GM12873 (cell line): ENCODE measurements at regions not wholly inside any gene's neighbourhood (a gene's known extent, or its start where the extent isn't known, plus 50 kb on each side); places are given as distances from the start of the nearest gene placed in this dataset.

ENCODE experiments used
- TF ChIP-seq, protein P1 (sequence below): IDR thresholded peaks from 2 replicates; pipeline ENCODE4 v1.5.1; 2012; ENCODE audit warnings: low read depth, mild to moderate bottlenecking, moderate library complexity, low read length, control low read depth; ENCODE audit not compliant: insufficient read depth; ENCODE audit errors: missing control alignments

DNA sequence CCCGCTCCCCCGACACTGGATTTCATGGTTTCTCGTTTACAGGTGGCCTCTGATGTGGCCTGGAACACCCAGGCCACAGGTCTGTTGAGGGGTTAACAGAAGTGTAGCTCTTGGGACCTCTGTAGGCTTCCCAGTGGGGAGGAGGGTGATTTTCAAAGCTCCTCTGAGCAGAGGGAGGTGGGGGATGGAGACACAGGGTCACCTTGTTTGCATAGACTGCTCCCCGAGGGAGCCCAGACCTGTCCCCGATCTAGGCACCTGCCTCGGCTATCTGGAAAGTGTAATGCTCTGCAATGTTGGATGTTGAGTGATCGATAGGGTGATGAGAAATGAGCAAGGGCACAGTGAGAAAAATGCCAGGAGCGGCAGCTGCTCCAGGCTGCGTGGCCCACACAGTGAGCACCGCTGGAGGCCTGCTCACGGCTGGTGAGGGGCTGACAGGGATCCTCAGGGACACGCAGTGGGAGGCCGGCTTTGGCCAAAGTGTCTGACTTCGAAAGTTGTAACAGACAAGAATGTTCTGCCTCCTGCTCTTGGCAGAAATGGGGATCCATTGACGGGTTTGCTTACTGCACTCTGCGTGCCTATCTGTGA, 594.1 kb downstream of the BRD1 start:
- TF ChIP-seq, protein P1, sequence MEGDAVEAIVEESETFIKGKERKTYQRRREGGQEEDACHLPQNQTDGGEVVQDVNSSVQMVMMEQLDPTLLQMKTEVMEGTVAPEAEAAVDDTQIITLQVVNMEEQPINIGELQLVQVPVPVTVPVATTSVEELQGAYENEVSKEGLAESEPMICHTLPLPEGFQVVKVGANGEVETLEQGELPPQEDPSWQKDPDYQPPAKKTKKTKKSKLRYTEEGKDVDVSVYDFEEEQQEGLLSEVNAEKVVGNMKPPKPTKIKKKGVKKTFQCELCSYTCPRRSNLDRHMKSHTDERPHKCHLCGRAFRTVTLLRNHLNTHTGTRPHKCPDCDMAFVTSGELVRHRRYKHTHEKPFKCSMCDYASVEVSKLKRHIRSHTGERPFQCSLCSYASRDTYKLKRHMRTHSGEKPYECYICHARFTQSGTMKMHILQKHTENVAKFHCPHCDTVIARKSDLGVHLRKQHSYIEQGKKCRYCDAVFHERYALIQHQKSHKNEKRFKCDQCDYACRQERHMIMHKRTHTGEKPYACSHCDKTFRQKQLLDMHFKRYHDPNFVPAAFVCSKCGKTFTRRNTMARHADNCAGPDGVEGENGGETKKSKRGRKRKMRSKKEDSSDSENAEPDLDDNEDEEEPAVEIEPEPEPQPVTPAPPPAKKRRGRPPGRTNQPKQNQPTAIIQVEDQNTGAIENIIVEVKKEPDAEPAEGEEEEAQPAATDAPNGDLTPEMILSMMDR, result no peak

DNA sequence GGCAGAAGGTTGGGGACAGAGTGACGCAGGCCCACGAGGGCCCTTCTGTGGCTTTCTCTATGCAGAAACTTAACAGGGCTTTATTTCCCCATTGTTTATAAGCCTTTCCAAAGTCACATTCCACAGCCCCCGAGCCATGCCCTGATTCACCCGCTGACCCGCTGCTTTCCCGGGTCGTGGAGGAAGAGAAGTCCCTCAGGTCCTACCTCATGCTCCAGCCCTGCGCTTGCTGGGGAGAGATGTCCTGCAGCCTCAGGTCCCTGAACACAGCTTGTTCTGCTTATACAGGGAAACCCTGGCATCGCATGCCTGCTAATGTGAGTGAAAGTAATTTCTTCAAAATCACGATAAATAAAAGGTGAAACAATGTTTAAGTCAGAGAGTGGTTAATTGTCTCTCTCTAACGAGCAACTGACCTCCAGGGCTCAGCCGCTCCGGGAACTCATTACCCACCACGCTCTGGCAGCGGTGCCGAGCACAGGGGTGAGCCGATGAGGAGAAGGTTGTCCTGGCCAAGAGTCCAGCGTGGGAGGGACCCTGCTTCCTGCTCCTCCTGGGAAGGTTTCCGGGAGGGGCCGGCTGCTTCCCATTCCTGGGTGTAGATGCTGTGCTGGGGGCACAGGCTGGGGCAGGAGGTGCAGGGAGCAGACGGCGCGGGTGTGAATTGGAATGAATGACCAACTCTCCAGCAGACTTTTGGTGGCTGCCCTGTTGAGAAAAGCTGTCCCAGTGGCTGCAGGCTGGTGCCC, 595.2 kb downstream of the BRD1 start:
- TF ChIP-seq, protein P1, result no peak

DNA sequence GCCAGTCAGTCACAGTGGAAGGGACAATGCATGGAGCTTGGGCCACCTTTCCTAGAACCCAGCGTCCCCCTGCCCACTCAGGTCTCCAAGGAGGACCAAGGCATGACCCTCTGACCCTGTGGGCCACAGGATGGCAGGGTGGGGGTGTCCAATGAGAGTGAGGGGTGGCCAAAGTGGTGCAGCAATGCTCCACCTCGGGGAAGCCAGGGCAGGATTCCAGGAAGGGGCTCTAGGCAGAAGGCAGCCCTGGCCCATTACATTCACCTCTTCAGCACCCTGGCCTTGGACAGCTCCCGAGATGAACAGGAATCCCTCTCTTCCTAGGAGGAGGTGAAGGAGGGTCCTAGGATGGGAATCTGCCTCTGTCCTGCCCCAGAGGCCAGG, 597.5 kb downstream of the BRD1 start:
- TF ChIP-seq, protein P1, result no peak

DNA sequence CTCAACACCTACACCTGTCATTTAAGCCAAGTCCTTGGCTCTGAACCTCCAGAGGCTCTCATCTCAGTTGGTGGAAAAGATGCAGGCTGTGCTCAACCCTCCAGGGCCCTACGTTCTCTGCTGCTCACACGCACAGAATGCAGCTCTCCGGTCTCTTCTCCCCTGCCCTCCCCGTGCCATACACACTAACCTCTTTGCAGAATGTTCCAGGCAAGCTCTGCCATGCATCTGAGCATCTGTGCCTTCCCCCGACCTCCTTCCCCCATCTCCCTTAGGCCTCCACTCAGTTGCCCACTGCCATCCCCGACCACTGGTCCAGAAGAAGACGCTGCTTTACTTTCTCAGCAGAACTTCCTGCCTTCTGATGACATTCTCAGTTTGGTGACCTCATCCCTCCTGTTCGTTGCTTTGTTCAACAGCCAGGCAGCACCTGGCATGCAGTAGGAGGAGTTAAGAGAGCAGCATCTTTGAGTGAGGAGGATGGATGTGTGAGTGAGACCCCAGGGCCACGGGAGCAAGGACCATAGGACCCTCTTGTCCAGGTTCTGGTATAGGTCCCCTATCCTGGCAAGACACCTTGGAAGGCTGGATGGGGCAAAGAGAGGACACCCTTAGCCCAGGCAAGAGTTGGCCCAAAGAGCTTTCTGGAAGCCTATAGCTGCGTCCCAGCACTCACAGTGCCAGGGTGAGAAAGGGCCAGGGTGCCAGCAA, 598.0 kb downstream of the BRD1 start:
- TF ChIP-seq, protein P1, result no peak

DNA sequence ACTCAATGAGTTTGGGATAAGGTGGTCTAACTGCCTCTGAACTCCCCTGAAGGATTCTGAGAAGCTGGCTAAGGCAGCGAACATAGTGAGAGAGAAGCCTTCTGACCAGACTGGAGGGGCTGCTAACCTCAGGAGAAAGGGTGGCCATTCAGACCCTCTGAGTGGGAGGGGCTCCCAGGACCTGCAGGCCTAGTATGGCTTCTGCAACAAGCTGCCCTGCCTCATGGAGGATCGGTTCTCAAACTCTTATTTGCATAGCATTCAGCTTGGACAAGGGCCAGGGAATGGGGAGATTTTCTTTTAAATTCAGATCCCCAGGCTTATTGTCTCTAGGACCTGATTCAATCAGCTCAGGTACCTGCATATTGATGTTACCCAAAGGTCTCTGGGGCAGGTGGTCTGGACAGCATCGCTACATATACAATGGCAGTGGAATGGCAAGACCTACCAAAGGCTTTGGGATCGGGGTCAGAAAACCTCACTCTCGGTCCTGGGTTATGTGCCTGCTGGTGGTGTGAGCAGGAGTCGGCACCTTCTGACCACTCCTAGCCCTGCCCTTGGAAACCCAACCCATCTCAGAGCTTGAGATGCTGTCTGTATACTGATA, 599.1 kb downstream of the BRD1 start:
- TF ChIP-seq, protein P1, result no peak

DNA sequence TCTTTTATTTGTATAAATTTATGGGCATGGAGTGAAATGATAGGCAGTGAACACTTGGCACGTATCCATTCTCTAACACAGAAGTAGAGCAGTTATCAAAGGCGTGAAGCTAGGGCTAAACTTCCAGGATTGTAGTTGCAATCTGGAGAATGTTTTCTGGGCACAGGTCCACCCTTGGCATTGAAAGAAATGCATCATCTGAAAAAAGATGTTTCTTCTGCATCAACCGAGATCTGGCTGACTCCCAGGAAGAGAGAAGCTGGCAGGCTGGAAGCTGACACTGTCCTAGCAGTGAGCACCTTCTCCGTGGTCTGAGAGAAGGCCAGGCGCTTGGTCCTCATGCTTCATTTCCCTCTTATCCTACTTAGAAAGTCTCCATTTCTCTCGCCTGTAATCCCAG, 600.0 kb downstream of the BRD1 start:
- TF ChIP-seq, protein P1, result no peak

DNA sequence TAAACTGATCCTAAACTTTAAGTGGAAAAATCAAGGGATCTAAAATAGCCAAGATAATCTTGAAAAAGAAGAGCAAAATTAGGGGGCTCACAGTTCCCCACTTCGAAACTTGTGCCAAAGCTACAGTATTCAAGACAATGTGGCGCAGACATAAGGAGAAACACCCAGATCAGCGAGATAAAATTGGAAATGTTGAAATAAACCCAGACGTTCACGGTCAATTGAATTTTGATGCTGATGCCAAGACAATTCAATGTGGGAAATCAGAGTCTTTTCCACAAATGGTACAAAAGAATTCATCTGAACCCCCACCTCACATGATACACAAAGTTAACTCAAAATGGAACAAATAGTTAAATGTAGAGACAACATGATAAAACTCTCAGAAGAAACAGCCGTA, 601.6 kb downstream of the BRD1 start:
- TF ChIP-seq, protein P1, result no peak
